Hematopoietic multipotent progenitor cell treated with erythropoietin and hydrocortisone succinate and interleukin-3 and kit ligand, for 4 days (in vitro differentiated cells): ENCODE measurements at regions not wholly inside any gene's neighbourhood (a gene's known extent, or its start where the extent isn't known, plus 50 kb on each side); places are given as distances from the start of the nearest gene placed in this dataset.
"Not testable (repeated sequence)": the region's sequence is repeated elsewhere in the genome, so short reads cannot be mapped to it uniquely, and the experiment has no call there.

Experiments
- DNase-seq: peaks from one replicate; pipeline ENCODE4 v3.0.0-alpha.2; 2015

DNA sequence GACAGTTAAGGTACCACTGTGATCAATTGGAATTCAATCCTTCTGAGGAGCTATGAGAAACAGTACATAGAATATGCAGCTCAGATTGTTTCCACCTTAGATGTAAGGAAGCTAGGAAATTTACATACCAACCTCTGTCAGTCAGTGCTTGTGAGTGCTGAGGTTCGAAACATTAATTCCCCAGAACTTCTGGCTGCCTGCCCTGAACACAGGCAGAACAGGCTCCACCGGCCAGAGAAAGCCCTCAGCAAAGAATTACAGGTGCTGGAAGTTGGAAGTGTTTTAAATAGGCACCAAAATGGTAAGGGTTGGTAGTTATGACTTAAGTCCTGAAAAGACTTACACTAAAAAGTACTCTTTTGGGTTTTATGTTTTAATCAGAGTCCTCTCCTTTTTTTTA is 651.8 kb downstream of the C4orf33 start:
- no peak for DNase-seq

DNA sequence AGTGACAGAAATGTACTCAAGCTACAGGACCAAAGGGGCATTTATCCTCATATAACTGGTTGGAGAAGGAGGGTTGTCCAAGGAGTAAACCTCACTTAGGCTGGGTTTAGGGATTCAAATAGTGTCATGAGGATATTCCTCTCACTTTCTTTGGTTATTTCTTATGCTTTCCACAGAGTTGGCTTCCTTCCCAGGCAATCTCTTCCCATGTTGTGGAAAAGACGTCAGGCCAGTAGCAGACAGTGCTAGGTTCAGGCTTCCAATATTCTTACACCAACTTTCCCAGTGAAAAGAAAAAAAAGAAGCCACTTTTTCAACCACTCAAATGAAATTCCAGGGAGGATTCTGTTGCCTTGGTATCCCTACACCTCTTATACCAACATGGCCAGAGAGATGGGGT is 653.0 kb downstream of the C4orf33 start:
- DNase-seq = no peak

DNA sequence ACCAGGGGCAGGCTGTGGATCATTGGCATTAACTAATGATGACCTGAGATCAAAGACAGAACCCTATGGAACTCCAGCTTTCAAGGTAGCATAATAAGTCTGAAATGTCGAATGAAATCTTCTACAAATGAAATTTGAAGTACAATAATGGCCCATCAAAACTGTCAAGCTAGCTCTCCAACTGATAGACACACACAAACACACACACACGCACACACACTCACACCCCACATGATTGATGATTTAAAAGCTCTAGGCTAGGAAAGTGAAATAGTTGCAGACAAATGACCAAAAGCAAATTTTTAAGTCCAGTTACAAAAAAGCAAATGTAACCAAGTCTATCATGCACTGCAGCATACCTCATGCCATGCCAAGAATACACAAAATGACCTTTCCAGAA is 655.7 kb downstream of the C4orf33 start:
- DNase-seq = no peak

DNA sequence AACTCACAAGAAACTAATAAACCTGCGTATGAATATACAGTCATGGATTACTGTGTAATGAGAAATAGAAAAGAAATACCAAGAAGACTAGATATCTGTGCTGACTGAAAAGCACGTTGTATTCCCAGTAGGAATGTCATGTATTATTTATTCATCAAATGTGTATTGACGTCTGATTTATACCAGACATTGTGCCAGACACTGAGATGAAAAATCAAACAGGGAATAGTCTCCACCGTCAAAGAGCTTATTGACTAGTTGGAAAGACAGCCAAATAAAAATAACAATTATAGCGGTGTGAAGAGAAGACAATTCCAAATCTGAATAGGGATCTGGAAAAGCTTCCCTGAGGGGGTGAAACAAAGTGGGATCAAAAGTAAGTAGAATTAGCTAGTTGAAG is 687.6 kb downstream of the C4orf33 start:
- no peak for DNase-seq

DNA sequence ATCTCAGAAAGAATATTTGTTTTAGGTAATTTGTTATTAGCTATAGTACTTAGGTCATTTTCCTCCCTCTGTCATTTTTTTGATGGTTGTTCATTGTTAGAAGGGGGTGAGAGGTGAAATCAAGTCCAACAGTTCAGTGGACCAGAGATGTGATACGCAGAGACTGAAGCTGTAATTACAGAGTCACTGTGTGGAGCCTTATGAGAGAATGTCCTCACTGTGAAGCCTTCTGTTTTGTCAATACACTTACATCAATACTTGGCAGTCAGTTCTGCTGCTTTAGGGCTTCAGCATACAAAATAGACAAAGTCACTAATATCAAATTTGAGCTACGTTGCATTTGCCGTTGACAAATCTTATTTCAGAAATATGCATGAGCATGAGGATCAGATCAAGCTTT is 692.5 kb downstream of the C4orf33 start:
- DNase-seq = no peak

DNA sequence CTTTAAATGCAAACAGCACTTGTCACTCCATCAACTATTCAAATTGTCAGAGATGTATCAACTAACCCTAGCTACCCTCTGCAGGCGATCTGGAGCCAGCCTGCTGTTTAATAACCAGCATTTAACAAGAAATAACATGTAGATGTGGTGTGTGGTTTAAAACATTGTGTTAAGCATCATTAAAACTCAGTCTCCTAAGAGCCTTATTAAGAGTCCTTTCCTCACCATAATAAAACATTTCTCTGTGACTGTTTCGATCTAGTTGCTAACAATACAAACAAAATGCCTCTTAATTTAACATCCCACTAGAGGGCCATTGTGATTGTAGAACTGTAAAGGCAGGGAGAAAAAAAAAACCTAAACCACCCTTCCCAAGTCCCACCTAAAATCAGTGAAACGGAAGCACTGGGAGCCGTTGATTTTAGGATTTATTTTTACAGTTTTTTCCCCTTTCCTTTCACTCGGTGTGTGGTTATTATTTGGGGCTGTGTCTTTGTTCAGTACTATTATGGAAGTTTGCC is 708.6 kb downstream of the C4orf33 start:
- no peak for DNase-seq

DNA sequence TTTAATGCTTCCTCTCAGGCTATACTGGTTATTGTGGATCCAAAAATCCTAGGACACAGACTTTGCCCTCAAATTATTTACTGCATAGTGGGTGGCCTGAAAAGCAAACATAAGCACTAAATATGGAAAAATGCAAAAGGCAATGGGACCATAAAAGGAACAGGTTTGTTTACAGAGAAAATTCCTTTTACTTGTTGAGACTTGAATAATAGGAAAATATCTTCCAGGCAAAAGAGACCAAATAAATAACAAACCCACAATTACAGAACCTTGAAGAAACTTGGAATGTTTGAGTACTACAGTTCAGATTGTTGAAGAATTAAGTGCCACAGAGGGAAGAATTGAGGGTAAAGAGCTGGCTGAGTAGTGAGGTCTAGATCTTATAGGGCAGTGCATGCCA is 711.0 kb downstream of the C4orf33 start:
- no peak for DNase-seq

DNA sequence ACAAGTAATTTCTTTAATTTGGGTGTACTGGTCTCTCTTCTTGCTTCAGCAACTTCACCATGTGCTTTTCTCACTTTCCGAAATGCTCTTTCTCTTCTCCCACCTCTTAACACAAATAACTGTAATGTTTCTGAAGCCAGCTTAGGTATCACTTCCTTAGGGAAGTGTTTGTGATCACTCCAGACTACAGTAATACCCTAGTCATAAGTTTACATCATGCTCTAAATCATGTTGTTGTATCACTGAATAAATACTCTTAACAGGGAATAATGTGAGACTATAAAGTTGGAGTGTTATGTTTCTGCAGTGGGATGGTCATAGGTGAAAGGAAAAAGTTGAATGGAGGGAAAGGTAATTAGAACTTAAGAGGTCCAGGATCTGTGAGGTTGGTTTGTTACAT is 712.3 kb downstream of the C4orf33 start:
- no peak for DNase-seq

DNA sequence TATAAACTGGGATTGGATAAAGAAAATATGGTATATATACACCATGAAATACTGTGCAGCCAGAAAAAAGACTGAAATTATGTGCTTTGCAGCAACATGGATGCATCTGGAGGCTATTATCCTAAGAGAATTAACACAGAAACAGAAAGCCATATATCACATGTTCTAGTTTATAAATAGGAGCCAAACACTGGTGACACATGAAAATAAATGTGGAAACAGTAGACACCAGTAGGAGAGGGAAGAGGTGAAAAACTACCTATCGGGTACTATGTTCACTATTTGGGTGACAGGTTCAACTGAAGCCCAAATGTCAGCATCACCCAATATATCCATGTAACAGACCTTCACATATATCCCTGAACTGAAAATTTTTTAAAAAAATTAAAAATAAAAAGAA is 725.1 kb downstream of the C4orf33 start:
- no peak for DNase-seq

DNA sequence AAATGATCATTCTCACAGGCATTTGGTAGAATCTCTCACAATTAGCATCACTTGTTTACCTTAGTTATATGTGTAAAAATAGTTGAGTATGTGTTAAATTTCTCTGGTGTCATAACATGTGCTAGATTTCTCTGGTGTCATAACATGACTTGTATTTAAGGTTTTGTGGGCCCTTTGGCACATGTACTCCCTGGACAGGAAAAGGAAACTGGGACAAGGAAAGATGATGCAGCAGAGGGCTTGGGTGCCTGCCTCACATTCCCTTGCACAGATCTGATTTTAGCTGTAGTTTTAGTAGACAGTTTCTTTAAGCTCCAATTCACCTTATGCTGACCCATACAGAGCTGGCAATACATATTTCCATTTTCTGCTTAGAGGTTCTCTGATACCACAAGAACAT is 726.0 kb downstream of the C4orf33 start:
- DNase-seq = no peak

DNA sequence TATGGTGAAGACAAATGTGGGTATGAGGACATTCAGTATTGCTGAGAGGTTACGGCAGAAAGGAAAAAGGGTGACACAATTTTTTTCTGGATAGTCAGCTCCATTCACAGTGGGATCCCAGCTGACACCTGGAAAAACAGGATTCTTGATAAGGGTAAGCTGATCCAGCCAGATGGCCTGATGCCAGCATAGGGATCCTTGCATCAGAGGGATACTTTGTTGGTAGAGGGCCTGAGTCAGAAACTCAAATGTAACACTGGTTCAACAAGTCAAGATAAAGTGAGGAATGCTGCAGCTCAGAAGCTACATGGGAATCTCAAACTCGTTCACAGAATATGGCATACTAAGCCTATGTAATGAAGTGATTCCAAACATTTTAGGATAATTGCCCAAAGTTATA is 726.7 kb downstream of the C4orf33 start:
- no peak for DNase-seq

DNA sequence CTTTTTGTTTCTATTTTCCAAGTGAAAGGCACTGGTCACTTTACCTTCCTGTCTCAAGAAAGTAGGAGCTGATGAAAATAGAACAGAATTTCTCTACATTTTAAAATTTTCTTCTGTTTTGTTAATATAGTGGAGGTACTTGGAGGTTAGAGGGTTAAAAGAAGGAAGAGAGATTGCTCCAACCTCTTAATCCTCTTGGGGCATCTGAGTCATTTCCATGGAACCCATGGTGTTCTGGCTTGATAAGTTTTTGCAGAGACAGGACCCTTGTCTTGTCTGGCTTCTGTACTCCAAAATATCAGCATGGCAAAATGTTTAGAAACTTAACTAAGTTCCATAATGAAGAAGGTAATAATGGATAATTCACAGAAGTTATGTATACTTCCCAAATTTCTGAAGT is 727.2 kb downstream of the C4orf33 start:
- DNase-seq = no peak

DNA sequence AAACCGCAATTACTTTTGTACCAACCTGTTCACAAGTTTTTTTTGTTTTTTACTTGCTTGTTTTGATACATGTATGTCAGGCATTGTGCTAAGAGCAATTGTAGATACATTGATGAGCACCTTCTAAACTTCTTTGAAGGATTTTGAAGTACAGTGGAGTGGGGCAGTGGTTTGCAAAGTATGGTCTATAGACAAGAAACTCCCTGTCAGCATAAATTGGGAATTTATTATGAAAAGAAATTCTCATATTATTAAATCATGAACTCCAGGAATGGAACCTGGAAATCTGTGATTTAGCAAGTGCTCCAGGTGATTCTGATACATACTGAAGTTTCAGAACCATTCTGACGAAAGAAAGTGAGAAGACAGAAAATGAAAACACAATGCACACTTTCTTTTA is 733.4 kb downstream of the C4orf33 start:
- DNase-seq = no peak

DNA sequence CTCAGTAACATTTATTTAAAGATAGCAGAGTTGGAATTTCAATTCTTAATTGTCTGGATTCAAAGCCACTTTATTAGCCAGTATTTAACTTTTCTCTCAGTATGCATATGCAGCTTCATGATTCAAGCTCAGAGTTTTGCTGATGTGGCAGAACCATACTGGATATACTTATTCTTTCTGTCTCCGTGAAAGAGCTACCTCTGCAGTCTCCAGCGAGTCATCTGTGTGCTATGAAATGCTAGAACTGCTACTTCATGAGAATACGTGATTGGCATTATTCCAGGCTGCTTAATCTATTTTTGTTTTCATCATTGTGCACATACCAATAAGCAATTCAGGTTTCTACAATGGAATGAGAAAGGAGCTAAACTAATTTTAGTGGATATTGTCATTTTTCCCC is 743.7 kb downstream of the C4orf33 start:
- DNase-seq = no peak

DNA sequence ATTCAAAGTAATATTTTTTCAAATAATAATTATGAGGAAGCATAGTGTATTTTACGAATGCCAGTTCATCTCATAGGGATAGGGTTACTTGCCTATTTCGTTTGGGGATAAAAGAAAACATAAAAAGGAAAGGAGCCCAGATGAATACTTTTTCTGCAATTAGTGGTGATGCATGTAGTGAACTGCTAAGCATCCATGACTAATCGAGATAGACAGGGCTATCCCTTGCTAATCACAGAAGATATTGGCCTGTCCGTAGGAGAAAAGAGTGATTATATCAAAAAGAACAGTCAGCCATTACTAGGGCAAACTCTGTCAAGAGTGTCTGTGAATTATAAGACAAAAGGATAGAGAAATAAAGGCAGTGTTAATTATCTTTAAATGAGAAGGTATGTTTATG is 746.1 kb downstream of the C4orf33 start:
- no peak for DNase-seq

DNA sequence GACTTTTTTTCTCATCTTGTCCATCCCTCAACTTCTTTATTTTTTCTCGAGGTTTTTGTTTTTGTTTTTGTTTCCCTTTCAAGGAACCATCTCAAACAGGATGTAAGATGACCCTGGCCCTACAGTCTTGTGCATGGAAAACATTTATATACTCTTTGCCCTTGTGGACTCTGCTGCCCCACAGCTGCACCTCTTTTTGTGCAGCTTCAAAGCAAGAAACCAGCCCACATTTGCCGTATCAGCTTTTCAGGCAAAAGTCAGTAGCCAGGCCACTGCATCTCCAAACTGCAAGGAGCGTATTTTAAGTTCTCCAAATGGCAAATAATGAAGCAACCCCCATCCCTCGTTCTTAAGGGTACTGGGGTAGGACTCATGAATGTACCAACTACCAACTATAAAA is 756.5 kb downstream of the C4orf33 start:
- no peak for DNase-seq

DNA sequence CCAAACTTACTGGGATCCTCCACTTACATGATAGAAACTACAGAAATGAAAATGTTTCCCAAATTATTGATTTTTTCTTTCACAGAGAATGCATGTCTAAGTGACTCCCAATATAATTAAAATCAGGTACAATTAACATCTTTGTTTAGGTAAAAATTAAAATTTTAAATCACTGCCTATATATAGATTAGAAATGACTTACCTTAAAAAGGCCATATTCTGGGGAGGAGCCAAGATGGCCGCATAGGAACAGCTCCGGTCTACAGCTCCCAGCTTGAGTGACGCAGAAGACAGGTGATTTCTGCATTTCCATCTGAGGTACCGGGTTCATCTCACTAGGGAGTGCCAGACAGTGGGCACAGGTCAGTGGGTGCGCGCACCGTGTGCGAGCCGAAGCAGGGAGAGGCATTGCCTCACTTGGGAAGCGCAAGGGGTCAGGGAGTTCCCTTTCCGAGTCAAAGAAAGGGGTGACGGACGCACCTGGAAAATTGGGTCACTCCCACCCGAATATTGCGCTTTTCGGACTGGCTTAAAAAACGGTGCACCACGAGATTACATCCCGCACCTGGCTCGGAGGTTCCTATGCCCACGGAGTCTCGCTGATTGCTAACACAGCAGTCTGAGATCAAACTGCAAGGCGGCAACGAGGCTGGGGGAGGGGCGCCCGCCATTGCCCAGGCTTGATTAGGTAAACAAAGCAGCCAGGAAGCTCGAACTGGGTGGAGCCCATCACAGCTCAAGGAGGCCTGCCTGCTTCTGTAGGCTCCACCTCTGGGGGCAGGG is 757.9 kb downstream of the C4orf33 start:
- not testable (repeated sequence) for DNase-seq

DNA sequence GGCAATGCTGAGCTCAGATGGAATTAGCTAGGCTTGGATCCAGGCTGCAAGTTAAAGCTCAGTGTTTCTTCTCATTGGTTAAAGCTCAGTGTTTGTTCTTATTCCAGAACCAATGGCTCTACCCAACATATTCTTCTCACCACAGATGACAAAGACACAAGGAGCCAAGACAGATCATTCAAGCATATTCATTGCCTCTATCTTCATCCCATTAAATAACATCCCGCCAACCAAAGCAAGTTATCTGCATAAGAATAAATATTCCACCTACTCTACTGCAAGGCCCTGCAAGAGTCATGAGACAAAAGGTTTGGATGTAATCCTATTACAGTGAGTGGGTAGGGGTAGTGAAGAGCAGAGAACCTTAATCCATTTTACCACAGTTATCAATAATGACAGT is 766.5 kb downstream of the C4orf33 start:
- DNase-seq = no peak

DNA sequence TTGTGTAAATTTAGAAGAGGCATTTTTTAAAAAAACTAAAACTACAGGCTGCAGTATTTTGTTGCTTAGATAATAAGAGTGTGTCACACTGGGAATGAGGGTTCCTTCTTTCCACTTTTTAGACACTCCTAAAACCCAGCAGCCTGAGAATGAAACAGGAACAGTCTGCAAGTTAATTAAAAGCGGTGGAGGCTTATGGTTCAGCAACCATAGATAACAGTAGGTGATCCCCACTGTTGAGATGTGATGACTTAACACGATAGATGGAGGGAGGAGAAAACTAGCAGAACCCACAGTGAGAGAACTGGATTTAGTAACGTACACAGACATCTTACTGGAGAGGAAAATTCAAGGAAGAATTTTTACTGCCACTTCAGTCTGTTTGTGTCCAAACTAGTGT is 767.3 kb downstream of the C4orf33 start:
- DNase-seq = no peak

DNA sequence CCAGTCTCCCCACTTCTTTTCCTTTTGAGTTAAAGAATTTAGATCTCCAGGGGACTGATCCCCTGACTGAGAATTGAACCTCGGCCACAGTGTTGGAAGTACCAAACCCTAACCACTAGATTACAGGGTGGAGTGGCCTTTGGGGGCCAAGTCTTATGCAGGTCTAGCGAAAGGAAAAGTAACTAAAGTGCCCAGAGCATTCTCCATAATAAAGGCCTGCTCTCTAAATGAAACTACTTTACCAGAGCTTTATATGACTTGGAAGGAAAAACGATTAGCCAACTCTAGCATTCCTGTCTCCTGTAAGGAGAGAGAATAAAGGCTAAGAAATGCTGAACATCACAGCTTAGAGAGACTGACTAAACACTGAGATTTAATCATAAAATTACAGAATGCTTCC is 788.0 kb downstream of the C4orf33 start:
- no peak for DNase-seq

DNA sequence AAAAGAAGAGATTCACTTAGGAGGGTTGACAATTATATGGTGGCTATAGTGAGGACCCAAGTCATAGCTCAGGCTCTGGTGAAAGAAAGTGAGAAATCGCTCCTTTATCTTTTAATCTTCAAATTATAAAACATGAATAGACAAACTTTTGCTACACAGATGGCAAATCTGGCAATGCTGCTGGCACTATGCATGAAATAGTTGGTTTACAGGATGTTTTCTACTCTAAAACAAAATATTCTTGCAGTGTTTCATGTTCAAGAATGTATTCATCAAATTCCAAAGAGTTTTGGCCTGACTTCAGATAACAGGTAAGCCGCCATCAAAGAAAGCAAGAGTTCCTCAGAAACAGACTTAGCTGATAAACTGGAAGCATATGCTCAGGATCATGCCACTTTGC is 801.2 kb downstream of the C4orf33 start:
- no peak for DNase-seq

DNA sequence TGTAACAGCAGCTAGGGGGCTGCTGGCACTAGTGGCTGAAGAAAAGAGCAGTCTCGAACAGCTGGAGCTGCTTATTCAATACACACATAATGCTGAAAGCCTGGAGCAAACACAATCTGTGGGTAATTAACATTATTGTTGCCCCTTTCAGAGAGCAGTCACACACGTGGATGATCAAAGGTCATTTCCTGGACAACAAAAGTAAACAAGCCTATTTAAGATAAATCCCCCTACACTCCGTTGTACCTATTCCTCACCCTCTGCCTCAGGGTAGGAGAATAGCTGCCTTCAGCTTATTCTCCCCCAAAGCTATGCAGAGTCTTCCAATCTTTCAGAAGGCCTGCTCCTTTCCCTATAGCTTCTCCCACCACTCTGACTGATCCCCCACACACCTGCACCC is 803.9 kb downstream of the C4orf33 start:
- no peak for DNase-seq

DNA sequence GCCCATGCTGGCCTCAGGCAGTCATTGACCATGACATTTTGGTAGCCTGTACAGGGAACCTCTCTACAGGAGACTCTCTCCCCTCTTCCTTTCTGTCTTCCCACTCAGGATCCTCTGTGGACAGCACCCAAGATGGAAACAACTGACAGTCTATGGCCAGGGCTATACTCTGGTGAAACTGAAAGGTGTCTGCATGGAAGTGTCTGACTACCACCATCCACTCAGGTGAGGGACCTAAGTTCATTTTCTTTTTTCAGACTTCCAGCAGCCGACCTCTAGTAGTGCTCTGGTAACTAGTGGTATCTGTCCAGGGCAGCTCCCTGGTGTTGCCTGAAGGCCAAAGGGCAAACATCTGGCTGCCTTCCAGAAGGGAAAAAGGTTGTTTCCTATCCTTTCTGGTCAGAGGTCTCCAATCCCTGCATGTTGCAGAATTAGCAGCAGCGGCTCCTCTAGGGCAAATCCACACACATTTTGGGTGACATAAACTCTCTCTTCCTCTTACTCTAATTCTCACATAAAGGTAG is 804.5 kb downstream of the C4orf33 start:
- DNase-seq = no peak

DNA sequence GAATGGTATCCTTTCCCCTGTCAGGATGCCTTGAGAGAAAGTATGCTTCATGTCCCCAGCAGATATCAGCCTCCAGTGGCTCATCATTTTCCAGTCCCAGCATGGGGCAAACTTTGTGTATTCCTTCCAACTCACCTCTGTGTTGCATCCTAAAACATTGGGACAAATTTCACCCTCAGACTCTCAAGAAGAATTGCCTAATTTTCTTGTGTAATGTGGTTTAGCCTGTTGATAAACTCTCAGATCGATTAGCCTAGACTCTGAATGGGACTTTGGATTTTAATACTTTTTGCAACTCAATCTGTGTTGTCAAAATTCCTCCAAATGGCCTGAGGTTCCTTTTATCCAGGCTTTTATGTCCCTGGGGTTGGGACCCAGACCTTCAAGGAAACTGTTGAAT is 805.3 kb downstream of the C4orf33 start:
- no peak for DNase-seq

DNA sequence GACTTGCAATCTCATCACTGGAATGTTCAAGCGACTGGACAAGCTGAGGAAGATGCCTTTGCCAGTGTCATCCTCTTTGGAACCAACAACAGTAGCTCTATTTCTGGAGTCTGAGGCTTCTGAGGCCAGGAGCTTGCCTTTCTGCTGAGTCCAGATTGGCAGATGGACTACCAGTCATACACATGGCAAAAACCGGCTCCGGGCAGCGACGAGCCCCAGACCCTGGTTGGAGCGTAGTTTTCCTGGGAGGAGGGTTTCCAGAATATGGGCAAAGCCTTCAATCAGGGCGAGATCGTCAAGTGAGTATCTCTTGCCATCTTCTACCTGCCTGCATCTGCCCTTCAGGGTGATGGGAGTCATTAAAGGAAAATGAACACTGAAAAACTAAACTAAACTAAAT is 807.9 kb downstream of the C4orf33 start:
- DNase-seq = no peak
